HEK293 (cell line): ENCODE measurements at regions not wholly inside any gene's neighbourhood (a gene's known extent, or its start where the extent isn't known, plus 50 kb on each side); places are given as distances from the start of the nearest gene placed in this dataset.

Source experiments
- CTCF ChIA-PET: fragments of 350-600 bp; formaldehyde crosslinking; extraction: SDS; loops from one replicate; lab custom pipeline; 2021; ENCODE audit warnings: antibody characterized with exemption; lab: Yijun Ruan, JAX
- POLR2A ChIA-PET: fragments of 300-600 bp; formaldehyde crosslinking; extraction: SDS; loops from one replicate; lab custom pipeline; 2020; ENCODE audit warnings: antibody characterized with exemption, inconsistent platforms; lab: Yijun Ruan, JAX
- H3K27ac ChIP-seq: fragments of 200-500 bp; sonication (Bioruptor generic); 2 replicates; pipeline ENCODE4 v1.5.1; 2014; ENCODE audit warnings: low read depth, low read length, control low read depth, inconsistent platforms; ENCODE audit errors: extremely low read depth
- H3K36me3 ChIP-seq, 2 experiments: fragments of 200-500 bp in 1 of 2; sonication (Bioruptor generic) in 1 of 2; 1 replicate in 1 of 2; 2 replicates in 1 of 2; pipeline ENCODE4 v1.5.1; 2014 to 2017; ENCODE audit warnings: inconsistent platforms in 2 of 2, low read length in 2 of 2; ENCODE audit not compliant: control insufficient read depth in 2 of 2, insufficient read depth in 1 of 2
- H3K4me1 ChIP-seq: fragments of 200-500 bp; sonication (Bioruptor generic); 2 replicates; pipeline ENCODE4 v1.5.1; 2014; ENCODE audit warnings: mild to moderate bottlenecking, low read length, inconsistent platforms; ENCODE audit not compliant: control insufficient read depth, insufficient read depth
- H3K4me3 ChIP-seq: 2 replicates; pipeline ENCODE4 v1.5.1; 2011; ENCODE audit warnings: low read depth, mild to moderate bottlenecking, control low read depth, low read length, moderate library complexity
- H3K9me3 ChIP-seq: fragments of 200-500 bp; sonication (Bioruptor generic); 2 replicates; pipeline ENCODE4 v1.5.1; 2014; ENCODE audit warnings: low read depth, low read length, inconsistent platforms; ENCODE audit not compliant: control insufficient read depth, insufficient read depth
- BCL11B ChIP-seq: fragments of 450-650 bp; formaldehyde crosslinking; IDR thresholded peaks from 2 replicates; pipeline ENCODE4 v1.5.1; 2016; ENCODE audit warnings: low read depth, missing biosample characterization, missing genetic modification characterization
- HOXD13 ChIP-seq: sonication (generic); formaldehyde crosslinking; IDR thresholded peaks from 2 replicates; pipeline ENCODE4 v1.8.0; 2022; ENCODE audit warnings: missing genetic modification reagents, borderline replicate concordance
- INSM2 ChIP-seq: fragments of 450-650 bp; formaldehyde crosslinking; IDR thresholded peaks from 2 replicates; pipeline ENCODE4 v1.5.1; 2016; ENCODE audit warnings: missing biosample characterization, missing genetic modification characterization
- KLF8 ChIP-seq: fragments of 450-650 bp; formaldehyde crosslinking; IDR thresholded peaks from 2 replicates; pipeline ENCODE4 v1.5.1; 2016; ENCODE audit warnings: missing biosample characterization, missing genetic modification characterization
- TCF7L2 ChIP-seq: IDR thresholded peaks from 2 replicates; pipeline ENCODE4 v1.6.1; 2011; ENCODE audit warnings: low read depth, mild to moderate bottlenecking, inconsistent platforms, low read length, moderate library complexity, borderline replicate concordance
- ZFHX2 ChIP-seq: fragments of 450-650 bp; formaldehyde crosslinking; conservative IDR thresholded peaks from 2 replicates; pipeline ENCODE4 v1.5.1; 2016; ENCODE audit warnings: missing biosample characterization, missing genetic modification characterization
- ZFP37 ChIP-seq: fragments of 450-650 bp; formaldehyde crosslinking; IDR thresholded peaks from 2 replicates; pipeline ENCODE4 v1.5.1; 2016; ENCODE audit warnings: missing biosample characterization, missing genetic modification characterization
- ZNF112 ChIP-seq: fragments of 450-650 bp; formaldehyde crosslinking; IDR thresholded peaks from 2 replicates; pipeline ENCODE4 v1.5.0; 2017; ENCODE audit warnings: missing biosample characterization, missing genetic modification characterization
- ZNF140 ChIP-seq: fragments of 450-650 bp; formaldehyde crosslinking; IDR thresholded peaks from 2 replicates; pipeline ENCODE4 v1.5.1; 2016; ENCODE audit warnings: missing biosample characterization, missing genetic modification characterization
- ZNF239 ChIP-seq: fragments of 450-650 bp; formaldehyde crosslinking; IDR thresholded peaks from 2 replicates; pipeline ENCODE4 v1.5.1; 2016; ENCODE audit warnings: missing biosample characterization, missing genetic modification characterization
- ZNF311 ChIP-seq: fragments of 450-650 bp; formaldehyde crosslinking; IDR thresholded peaks from 2 replicates; pipeline ENCODE4 v1.5.1; 2017; ENCODE audit warnings: missing biosample characterization, missing genetic modification characterization, borderline replicate concordance
- ZNF354C ChIP-seq: fragments of 450-650 bp; formaldehyde crosslinking; IDR thresholded peaks from 2 replicates; pipeline ENCODE4 v1.5.1; 2016; ENCODE audit warnings: missing biosample characterization, missing genetic modification characterization, low read depth, borderline replicate concordance
- ZNF549 ChIP-seq: fragments of 450-650 bp; IDR thresholded peaks from 2 replicates; pipeline ENCODE4 v1.5.1; 2018; ENCODE audit warnings: missing biosample characterization, missing genetic modification characterization, mild to moderate bottlenecking, inconsistent platforms, moderate library complexity
- ZNF571 ChIP-seq: fragments of 450-650 bp; formaldehyde crosslinking; IDR thresholded peaks from 2 replicates; pipeline ENCODE4 v1.5.0; 2017; ENCODE audit warnings: missing biosample characterization, missing genetic modification characterization
- ZNF600 ChIP-seq: fragments of 450-650 bp; formaldehyde crosslinking; IDR thresholded peaks from 2 replicates; pipeline ENCODE4 v1.5.1; 2016; ENCODE audit warnings: missing biosample characterization, missing genetic modification characterization
- ZNF610 ChIP-seq: fragments of 450-650 bp; formaldehyde crosslinking; IDR thresholded peaks from 2 replicates; pipeline ENCODE4 v1.5.1; 2016; ENCODE audit warnings: missing biosample characterization, missing genetic modification characterization, borderline replicate concordance
- ZNF623 ChIP-seq: fragments of 450-650 bp; formaldehyde crosslinking; IDR thresholded peaks from 2 replicates; pipeline ENCODE4 v1.5.1; 2016; ENCODE audit warnings: missing biosample characterization, missing genetic modification characterization
- ZNF785 ChIP-seq: fragments of 450-650 bp; formaldehyde crosslinking; IDR thresholded peaks from 2 replicates; pipeline ENCODE4 v1.5.1; 2016; ENCODE audit warnings: missing biosample characterization, missing genetic modification characterization
- ZNF837 ChIP-seq: fragments of 450-650 bp; formaldehyde crosslinking; IDR thresholded peaks from 2 replicates; pipeline ENCODE4 v1.5.1; 2016; ENCODE audit warnings: missing biosample characterization, missing genetic modification characterization
- ZNF843 ChIP-seq: fragments of 450-650 bp; formaldehyde crosslinking; IDR thresholded peaks from 2 replicates; pipeline ENCODE4 v1.5.1; 2016; ENCODE audit warnings: missing biosample characterization, missing genetic modification characterization
- ZSCAN16 ChIP-seq: fragments of 450-650 bp; formaldehyde crosslinking; IDR thresholded peaks from 2 replicates; pipeline ENCODE4 v1.5.1; 2016; ENCODE audit warnings: missing biosample characterization, missing genetic modification characterization
- TF ChIP-seq, protein P1 (sequence below): fragments of 450-650 bp; formaldehyde crosslinking; optimal IDR thresholded peaks from 2 replicates; pipeline ENCODE3; 2016; ENCODE audit warnings: missing biosample characterization, mild to moderate bottlenecking, missing genetic modification characterization
- TF ChIP-seq, protein P2 (sequence below): fragments of 450-650 bp; formaldehyde crosslinking; IDR thresholded peaks from 2 replicates; pipeline ENCODE4 v1.5.1; 2017; ENCODE audit warnings: missing biosample characterization, missing genetic modification characterization
- TF ChIP-seq, protein P3 (sequence below): sonication (generic); formaldehyde crosslinking; IDR thresholded peaks from 2 replicates; pipeline ENCODE4 v1.8.1; 2022; ENCODE audit warnings: mild to moderate bottlenecking, moderate library complexity, missing genetic modification reagents

DNA sequence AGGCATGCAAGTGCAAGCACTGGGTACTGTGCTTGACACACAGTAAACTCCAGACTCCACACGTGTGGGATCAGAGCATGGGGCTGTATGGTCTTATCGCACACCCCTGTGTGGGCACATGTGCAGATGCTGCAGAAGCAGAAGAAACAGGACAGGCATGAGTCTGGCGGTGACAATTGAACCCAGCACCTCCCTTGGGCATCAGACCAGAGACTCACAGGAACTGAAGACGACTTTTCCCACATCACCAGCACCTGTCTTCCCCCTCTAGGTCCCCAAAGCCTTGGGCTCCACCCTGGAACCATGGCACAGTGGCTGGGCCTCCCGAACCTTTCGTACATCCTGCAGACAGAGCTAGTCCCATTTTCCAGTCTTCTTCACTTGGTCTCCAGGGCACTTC is 126.4 kb upstream of the CDH5 start:
- Histone ChIP-seq H3K9me3 (no peaks in the 10 kb centered on the region), H3K4me1 (no peaks in the 10 kb centered on the region), H3K27ac (no peak overlapping the region), H3K4me3 (no peak overlapping the region), H3K36me3 (no peaks in the 10 kb centered on the region)
- ChIA-PET POLR2A (no interaction called here), CTCF (no interaction called here)
- TF ChIP-seq INSM2 (tag by site-specific recombination): no peak
- no peak for TF ChIP-seq ZNF354C (tag by site-specific recombination)
- no peak for TF ChIP-seq ZSCAN16 (tag by site-specific recombination)
- TF ChIP-seq ZNF311 (tag by site-specific recombination): no peak
- TF ChIP-seq, protein P1, sequence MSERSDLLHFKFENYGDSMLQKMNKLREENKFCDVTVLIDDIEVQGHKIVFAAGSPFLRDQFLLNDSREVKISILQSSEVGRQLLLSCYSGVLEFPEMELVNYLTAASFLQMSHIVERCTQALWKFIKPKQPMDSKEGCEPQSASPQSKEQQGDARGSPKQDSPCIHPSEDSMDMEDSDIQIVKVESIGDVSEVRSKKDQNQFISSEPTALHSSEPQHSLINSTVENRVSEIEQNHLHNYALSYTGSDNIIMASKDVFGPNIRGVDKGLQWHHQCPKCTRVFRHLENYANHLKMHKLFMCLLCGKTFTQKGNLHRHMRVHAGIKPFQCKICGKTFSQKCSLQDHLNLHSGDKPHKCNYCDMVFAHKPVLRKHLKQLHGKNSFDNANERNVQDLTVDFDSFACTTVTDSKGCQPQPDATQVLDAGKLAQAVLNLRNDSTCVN: no peak
- TF ChIP-seq ZNF571 (tag by site-specific recombination): no peak
- no peak for TF ChIP-seq ZNF785
- no peak for TF ChIP-seq ZNF623
- no peak for TF ChIP-seq ZNF140 (tag by site-specific recombination)
- TF ChIP-seq, protein P2, sequence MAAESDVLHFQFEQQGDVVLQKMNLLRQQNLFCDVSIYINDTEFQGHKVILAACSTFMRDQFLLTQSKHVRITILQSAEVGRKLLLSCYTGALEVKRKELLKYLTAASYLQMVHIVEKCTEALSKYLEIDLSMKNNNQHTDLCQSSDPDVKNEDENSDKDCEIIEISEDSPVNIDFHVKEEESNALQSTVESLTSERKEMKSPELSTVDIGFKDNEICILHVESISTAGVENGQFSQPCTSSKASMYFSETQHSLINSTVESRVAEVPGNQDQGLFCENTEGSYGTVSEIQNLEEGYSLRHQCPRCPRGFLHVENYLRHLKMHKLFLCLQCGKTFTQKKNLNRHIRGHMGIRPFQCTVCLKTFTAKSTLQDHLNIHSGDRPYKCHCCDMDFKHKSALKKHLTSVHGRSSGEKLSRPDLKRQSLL (tag by site-specific recombination): no peak
- TF ChIP-seq ZNF837 (tag by site-specific recombination): no peak
- TF ChIP-seq ZNF239 (tag by site-specific recombination): no peak
- TF ChIP-seq TCF7L2: no peak
- TF ChIP-seq ZNF112 (tag by site-specific recombination): no peak
- no peak for TF ChIP-seq ZNF610 (tag by site-specific recombination)
- no peak for TF ChIP-seq ZNF600
- TF ChIP-seq HOXD13 (CRISPR knock-in tag): no peak
- TF ChIP-seq ZFHX2 (tag by site-specific recombination): no peak
- no peak for TF ChIP-seq ZNF843 (tag by site-specific recombination)
- no peak for TF ChIP-seq ZNF549

- Histone ChIP-seq H3K36me3 (no peaks in the 10 kb centered on the region), H3K4me1 (no peaks in the 10 kb centered on the region), H3K27ac (no peak overlapping the region), H3K4me3 (no peak overlapping the region), H3K9me3 (no peaks in the 10 kb centered on the region)
- POLR2A ChIA-PET: no interaction called here
- CTCF ChIA-PET: no interaction called here
- TF ChIP-seq ZNF549 (no peak), KLF8 (tag by site-specific recombination) (no peak), ZFP37 (tag by site-specific recombination) (no peak), BCL11B (tag by site-specific recombination) (no peak), ZNF600 (no peak)
- TF ChIP-seq, protein P3, sequence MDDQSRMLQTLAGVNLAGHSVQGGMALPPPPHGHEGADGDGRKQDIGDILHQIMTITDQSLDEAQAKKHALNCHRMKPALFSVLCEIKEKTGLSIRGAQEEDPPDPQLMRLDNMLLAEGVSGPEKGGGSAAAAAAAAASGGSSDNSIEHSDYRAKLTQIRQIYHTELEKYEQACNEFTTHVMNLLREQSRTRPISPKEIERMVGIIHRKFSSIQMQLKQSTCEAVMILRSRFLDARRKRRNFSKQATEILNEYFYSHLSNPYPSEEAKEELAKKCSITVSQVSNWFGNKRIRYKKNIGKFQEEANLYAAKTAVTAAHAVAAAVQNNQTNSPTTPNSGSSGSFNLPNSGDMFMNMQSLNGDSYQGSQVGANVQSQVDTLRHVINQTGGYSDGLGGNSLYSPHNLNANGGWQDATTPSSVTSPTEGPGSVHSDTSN: no peak
Measured at GRCh38 chr16:66238696-66239095, 127.8 kb upstream of the CDH5 start.
